ENCODE measurements at regions not wholly inside any gene's neighbourhood (a gene's known extent, or its start where the extent isn't known, plus 50 kb on each side); places are given as distances from the start of the nearest gene placed in this dataset.
"Not testable (repeated sequence)": the region's sequence is repeated elsewhere in the genome, so short reads cannot be mapped to it uniquely, and the experiment has no call there.

DNA sequence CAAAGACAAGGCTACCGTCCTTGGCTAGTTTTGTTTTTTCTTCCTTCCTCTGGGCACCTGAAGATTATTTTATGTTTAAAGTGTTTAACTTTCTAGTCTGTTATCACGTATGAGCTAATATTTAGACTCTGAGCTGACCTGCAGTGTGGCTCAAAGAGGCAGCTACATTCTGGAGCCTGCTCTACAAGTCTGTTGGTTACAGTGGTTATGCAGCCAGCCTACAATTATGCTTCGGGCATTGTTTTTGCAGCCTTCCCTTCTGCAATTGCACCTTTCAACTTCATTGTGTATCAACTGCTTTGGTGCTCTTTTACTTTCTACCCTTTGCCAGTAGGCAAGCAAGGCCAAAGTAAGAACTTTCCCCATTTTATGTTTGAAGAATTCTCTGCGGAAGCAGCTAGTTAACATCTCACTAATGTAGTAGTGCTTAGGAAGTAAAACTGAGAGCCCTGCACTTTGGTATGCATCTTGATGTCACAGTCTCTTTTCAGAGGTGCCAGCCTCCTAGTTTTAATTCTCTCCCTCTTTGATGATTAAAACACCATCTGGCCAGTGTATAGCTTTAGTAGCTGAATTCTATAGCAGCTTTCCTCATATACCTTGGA lies 322.1 kb downstream of the FAM170A start:
- TF ChIP-seq, protein P1, sequence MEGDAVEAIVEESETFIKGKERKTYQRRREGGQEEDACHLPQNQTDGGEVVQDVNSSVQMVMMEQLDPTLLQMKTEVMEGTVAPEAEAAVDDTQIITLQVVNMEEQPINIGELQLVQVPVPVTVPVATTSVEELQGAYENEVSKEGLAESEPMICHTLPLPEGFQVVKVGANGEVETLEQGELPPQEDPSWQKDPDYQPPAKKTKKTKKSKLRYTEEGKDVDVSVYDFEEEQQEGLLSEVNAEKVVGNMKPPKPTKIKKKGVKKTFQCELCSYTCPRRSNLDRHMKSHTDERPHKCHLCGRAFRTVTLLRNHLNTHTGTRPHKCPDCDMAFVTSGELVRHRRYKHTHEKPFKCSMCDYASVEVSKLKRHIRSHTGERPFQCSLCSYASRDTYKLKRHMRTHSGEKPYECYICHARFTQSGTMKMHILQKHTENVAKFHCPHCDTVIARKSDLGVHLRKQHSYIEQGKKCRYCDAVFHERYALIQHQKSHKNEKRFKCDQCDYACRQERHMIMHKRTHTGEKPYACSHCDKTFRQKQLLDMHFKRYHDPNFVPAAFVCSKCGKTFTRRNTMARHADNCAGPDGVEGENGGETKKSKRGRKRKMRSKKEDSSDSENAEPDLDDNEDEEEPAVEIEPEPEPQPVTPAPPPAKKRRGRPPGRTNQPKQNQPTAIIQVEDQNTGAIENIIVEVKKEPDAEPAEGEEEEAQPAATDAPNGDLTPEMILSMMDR (IDR thresholded peaks at IDR 0.05), result no peak
- H3K9me3 ChIP-seq, result no peaks in the 10 kb centered on the region
- H3K4me1 ChIP-seq, result no peaks in the 10 kb centered on the region
- no peaks in the 10 kb centered on the region for H3K27me3 ChIP-seq
- no peak for DNase-seq (ENCODE audit: low spot score in 2 of 2)
- no peak overlapping the region for H3K27ac ChIP-seq
- intact Hi-C loops (cut with DNase I), result no loop called here
- no peak overlapping the region for H3K4me3 ChIP-seq
- no peaks in the 10 kb centered on the region for H3K36me3 ChIP-seq

DNA sequence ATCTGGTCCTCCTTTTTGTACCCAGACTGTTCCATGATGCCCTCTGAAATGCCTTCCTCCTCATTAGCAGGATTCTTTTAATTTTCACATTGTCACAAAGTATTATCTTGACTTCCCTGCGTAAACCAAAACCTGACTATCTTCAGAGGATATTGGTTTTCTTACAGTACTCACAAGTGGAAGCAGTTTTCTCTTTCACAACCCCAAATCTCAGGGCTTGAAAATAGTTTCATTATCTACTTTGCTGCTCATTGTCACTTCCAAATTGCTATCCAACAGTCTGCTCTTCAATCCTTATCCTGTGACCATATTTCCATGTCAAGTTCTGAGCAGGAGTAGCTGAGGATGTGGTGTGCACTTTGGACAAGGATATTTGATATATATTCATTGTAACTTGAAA lies 324.1 kb downstream of the FAM170A start:
- Histone ChIP-seq H3K27ac (no peak overlapping the region), H3K4me1 (no peaks in the 10 kb centered on the region), H3K4me3 (no peak overlapping the region), H3K36me3 (no peaks in the 10 kb centered on the region), H3K27me3 (no peaks in the 10 kb centered on the region), H3K9me3 (no peaks in the 10 kb centered on the region)
- DNase-seq (ENCODE audit: low spot score in 2 of 2), result no peak
- TF ChIP-seq, protein P1 (IDR thresholded peaks at IDR 0.05), result no peak
- intact Hi-C loops (cut with DNase I), result no loop called here

DNA sequence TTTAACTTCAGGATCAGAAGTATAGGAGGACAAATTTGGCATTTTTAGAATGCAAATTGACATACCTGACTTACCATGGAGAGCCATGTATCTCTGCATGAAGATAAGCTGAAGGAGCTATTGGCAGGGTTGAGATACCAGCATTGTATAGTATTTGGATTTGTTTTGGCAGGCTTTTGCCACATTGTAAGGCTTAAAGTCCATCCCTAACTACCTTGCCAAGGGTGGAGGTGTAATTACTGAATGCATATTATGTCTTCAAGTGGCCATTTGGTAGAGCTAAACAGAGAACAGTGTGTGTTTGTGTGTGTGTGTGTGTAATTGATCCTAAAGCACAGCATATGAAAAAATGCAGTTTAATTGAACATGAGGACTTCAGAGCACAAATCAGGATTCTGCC lies 324.7 kb downstream of the FAM170A start:
- Histone ChIP-seq H3K9me3 (no peaks in the 10 kb centered on the region), H3K27me3 (no peaks in the 10 kb centered on the region), H3K4me3 (no peak overlapping the region), H3K36me3 (no peaks in the 10 kb centered on the region), H3K4me1 (no peaks in the 10 kb centered on the region), H3K27ac (no peak overlapping the region)
- intact Hi-C loops (cut with DNase I), result no loop called here
- DNase-seq (ENCODE audit: low spot score in 2 of 2), result no peak
- TF ChIP-seq, protein P1 (IDR thresholded peaks at IDR 0.05), result no peak

DNA sequence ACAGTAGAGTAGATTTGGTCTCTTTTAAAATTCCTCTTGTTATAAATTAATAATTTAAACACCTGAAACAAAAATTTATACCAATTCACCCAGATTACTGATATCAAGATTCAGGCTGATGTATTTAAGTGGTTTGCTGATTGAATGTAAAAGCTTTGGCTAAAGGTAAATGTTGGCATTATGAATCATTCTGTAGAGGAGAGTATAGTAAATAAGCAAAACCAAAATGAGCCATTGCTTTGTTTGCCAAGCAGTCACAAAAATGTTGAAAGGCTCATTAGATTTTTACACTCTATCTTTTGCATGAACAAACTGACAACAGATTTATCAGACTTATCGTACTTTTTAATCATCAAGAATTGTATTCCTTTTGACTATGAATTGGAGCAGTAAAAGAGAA lies 332.6 kb downstream of the FAM170A start:
- Histone ChIP-seq H3K36me3 (no peaks in the 10 kb centered on the region), H3K4me1 (no peaks in the 10 kb centered on the region), H3K9me3 (no peaks in the 10 kb centered on the region), H3K27me3 (no peaks in the 10 kb centered on the region), H3K27ac (no peak overlapping the region), H3K4me3 (no peak overlapping the region)
- intact Hi-C loops (cut with DNase I), result no loop called here
- no peak for DNase-seq (ENCODE audit: low spot score in 2 of 2)
- TF ChIP-seq, protein P1 (IDR thresholded peaks at IDR 0.05), result no peak

DNA sequence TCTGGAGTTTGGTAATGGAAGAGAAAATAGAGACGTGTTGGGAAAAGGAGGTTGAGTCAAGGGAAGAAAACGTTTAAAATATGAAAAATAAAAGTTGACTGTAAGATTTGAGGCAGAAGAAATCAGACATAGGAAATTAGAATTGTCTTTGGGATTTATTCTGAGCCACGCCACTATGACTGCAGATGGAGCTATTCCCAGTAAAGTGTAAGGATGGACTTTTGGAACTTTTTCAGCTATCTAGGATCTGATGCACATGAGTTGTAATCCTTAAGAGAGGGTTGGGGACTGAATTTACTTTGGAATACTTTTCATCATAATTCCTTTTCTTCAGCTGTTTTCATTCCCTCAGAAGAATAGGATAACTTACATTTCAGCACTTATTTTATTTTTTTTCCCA lies 336.7 kb downstream of the FAM170A start:
- intact Hi-C loops (cut with DNase I), result no loop called here
- no peak overlapping the region for H3K4me3 ChIP-seq
- no peaks in the 10 kb centered on the region for H3K27me3 ChIP-seq
- peaks cover 0 to 7% of the 10 kb centered on the region in 2 donors for H3K9me3 ChIP-seq
- TF ChIP-seq, protein P1 (IDR thresholded peaks at IDR 0.05), result peak in 1 of 3 experiments; percentile 27
- no peaks in the 10 kb centered on the region for H3K36me3 ChIP-seq
- no peak for DNase-seq (ENCODE audit: low spot score in 2 of 2)
- H3K4me1 ChIP-seq, result no peaks in the 10 kb centered on the region
- no peak overlapping the region for H3K27ac ChIP-seq

DNA sequence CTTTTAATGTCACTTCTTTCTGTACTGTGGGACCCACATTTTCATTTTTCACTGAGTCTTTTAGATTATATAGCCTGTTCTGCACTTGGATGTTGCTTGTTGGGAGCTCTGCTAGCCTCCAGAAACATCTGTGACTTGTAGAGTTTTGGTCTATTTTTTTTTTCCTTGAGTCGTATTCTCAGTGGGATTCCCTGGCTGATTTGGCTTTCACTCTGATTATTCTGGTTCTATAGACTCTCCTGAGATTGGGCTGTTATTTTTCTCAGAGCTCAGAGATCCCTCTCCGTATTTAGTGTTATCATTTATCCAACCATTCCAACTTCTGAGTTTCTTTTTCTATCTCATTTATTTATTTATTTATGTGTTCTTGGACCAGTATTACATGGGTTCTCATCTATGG lies 339.3 kb downstream of the FAM170A start:
- no peak for DNase-seq (ENCODE audit: low spot score in 2 of 2)
- Histone ChIP-seq H3K9me3 (peaks cover 0 to 7% of the 10 kb centered on the region in 2 donors), H3K4me3 (no peak overlapping the region), H3K36me3 (no peaks in the 10 kb centered on the region), H3K4me1 (no peaks in the 10 kb centered on the region), H3K27me3 (no peaks in the 10 kb centered on the region), H3K27ac (no peak overlapping the region)
- intact Hi-C loops (cut with DNase I), result no loop called here
- TF ChIP-seq, protein P1 (IDR thresholded peaks at IDR 0.05), result no peak

DNA sequence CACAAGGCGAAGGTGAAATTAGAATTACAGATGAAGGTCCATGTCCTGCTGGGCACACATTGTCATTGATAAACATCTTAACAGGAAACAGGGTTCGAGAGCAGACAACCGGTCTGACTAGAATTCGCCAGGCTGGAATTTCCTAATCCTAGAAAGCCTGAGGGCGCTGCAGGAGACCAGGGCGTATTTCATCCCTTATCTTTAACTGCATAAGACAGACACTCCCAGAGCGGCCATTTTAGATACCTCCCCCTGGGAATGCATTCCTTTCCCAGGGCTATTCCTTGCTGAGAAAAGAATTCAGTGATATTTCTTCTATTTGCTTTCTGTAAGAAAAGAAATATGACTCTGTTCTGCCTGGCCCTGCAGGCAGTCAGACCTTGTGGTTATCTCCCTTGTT lies 357.7 kb downstream of the FAM170A start:
- peaks cover 0 to 13% of the 10 kb centered on the region in 2 donors for H3K9me3 ChIP-seq
- H3K27ac ChIP-seq; H3K4me3 ChIP-seq; H3K4me1 ChIP-seq; intact Hi-C loops (cut with DNase I); DNase-seq (ENCODE audit: low spot score in 2 of 2); H3K27me3 ChIP-seq; H3K36me3 ChIP-seq: not testable (repeated sequence)
